Stimulated activated CD8-positive, alpha-beta memory T cell treated with anti-CD3 and anti-CD28 coated beads, Interleukin-4, amount 100 ng/mL, for 4 hours (primary cell): ENCODE measurements at regions not wholly inside any gene's neighbourhood (a gene's known extent, or its start where the extent isn't known, plus 50 kb on each side); places are given as distances from the start of the nearest gene placed in this dataset.
"Not testable (repeated sequence)": the region's sequence is repeated elsewhere in the genome, so short reads cannot be mapped to it uniquely, and the experiment has no call there.

Experiments
- DNase-seq, 2 donors: peaks; one replicate each; pipeline ENCODE4 v3.0.0-alpha.2; 2020; ENCODE audit warnings: low read depth in 2 of 2, low spot score in 1 of 2

DNA sequence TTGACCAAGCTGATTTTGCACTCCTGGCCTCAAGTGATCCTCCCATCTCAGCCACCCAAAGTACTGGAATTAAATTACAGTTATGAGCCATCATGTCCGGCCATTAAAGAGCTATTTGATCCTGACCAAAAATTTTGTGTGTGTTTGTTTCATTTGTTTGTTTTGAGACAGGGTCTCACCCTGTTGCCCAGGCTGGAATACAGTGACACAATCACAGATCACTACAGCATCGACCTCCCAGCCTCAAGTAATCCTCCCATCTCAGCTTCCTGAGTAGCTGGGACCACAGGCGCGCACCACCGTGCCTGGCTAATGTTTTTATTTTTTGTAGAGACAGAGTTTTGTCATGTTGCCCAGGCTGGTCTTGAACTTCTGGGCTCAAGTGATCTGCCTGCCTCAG is 82.9 kb upstream of the RBPJ start:
- no peak for DNase-seq

DNA sequence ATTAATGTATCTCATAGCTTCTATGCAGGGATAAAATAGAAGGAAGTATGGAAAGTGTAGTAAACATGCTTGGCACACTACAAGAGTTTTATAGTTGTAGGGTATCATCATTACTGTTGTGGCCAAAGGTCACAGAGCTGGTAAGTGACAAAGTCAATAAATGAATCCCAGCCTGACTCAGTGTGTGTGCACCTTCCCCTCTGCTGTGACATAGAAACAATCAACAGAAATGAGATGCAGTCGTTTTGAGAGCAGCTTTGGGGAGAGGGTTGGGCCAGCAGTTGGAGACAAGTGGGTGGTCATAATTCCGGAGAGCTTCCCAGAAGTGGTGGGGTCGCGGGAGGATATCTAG is 82.4 kb upstream of the RBPJ start:
- no peak for DNase-seq

DNA sequence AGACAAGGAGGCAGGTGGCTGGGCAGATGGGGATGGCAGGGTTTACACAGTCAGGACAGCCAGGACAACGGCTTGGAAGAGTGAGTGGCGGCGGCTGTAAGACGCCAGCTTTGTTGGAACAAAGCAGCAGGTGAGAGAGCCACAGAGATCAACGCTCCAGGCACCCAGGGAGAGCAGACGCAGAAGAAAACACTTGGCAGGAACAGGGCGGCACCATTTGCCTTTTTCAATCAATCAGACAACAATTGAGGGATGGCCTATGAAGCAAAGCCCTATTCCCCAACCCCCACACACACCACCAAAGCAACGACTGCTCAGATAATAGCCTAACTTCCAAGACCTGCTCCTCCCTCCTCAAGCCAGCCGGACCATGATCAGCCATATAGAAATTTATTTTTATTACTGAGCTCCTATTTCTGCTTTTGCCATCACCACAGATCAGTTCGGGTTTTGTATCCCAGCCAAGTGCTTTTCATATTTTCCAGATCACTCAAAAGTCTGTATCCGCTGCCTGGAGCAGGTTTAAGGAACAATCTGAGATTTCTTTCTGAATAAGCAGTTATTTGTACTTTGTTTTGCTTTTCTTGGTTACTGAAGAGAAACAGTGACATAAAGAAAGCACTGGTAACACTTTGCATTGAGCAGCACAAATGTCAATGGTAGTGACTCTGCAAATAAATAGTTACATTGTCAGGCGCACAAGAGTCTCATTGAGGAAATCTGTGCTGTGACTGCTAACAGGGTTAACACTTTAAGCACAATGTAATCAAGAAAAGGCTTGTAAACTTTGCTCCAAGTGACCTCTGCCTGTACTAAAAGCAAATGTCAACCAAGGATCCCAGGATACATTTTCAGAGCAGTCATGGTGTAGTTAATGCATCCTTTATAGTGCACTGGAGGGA is 81.8 kb upstream of the RBPJ start:
- no peak for DNase-seq

DNA sequence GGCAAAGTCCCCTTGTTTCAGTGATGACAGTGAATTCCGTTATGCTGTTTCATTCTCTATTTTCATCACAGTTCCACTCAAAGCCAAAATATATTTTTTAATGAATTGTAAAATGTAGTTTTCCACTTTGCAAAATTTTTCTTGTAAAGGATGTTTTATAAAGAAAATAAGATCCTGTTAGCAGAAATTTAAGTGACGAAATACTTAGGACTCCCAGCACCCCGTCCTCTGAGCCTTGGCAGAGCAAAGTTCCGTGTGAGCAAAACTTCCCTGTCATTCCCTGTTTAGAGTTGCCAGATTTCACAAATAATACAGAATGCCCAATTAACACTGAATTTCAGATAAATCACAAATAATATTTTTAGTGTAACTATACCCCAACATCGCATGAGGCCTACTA is 81.0 kb upstream of the RBPJ start:
- DNase-seq, result no peak

DNA sequence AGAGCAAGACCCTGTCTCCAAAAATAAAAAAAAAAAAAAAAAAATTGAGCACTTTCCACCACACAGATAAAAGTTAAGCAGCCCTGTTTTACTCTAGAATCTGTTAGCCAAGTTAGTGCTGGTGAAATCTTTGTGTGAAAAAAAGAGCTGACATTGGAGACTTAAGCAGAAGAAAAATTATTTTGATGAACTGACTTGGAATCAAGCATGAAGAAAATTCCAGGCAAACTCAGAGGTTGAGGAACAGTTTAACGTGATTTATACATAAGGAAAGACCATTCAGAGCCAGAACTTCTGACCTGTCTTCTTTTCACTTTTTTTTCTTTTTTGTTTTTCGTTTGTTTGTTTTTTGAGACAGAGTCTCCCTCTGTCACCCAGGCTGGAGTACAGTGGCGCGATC is 79.6 kb upstream of the RBPJ start:
- no peak for DNase-seq

DNA sequence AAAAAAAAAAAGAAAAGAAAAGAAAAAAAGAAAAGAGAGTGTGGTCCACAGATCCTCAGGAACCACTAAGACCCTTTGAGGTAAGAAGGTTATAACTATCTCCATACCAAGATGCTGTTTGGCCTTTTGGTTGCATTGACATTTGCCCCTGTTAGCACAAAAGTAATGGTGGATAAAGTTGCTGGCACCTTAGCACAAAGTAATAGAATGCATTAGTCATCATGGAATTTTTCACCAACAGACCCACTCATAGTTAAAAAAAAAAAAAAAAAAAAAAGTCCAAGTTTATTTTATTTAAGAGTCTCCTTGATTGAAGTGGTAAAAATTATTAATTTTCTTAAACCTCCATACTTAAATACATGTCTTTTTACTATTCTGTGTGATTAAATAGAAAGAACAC is 78.4 kb upstream of the RBPJ start:
- no peak for DNase-seq

DNA sequence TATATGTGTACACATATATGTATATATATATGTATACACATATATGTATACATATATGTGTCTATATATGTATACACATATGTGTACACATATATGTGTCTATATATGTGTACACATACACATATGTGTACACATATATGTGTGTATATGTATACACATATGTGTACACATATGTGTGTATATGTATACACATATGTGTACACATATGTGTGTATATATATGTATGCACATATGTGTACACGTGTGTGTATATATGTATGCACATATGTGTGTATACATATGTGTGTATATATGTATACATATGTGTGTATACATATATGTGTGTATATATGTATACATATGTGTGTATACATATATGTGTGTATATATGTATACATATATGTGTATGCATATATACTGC is 76.7 kb upstream of the RBPJ start:
- not testable (repeated sequence) for DNase-seq

DNA sequence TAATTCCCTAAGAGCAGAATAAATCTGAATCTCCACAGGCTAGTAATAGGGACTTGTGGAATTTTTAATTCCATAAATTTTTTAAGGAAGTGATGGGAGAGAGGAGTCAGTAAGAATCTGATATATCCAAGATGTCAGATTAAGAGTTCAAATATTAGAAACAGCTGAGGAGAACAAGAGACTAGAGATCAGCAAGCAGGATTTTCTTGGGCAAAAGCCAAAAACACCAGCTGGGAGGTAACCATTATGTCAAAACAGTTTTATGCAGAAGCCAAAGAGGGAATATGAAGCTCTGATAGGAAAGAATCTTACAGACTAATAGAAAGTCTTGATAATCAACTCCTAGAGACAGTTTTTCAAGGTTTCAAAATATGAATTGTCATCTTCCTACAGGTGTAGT is 72.2 kb upstream of the RBPJ start:
- DNase-seq, result no peak

DNA sequence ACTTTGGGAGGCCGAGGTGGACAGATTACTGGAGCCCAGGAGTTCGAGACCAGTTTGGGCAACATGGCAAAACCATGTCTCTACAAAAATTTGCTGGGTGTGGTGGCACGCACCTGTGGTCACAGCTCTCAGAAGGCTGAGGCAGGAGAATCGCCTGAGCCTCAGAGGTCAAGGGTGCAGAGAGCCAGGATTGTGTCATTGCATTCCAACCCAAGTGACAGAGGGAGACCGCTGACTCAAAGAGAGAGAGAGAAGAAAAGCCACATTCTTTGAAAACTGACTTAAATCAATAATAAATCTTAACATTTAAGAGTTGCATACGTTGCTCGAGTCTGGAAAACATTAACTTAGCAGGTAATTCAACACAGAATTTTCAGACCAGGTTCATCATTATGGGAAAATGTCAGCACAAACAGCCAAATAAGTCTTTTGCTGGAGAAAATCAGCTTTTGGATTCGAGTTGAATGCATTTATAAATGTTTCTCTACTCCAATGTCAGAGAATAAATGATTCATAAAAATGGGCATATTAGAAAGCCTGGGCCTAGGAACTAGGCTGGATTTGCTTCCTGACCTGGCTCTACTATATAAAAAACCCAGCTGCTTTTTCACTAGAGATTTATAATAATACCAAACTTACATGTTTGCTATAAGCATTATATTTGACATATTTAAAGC is 68.3 kb upstream of the RBPJ start:
- no peak for DNase-seq

DNA sequence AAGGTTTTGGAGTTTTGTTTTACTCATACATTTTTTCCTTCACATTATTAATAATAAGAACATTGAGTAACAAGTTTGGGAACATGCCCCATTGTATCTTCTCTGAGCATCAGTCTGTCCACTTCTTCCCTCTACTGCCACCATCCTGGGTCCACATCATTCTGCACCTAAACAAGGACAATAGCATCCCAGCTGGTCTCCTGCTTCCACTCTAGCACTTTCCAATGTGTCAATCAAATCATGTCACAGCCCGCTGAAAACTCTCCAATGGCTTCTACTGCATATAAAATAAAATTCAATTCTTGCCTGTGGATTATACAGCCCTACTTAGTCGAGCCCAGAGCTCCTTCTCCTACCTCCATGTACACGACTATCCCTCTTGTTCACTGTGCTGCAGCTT is 66.8 kb upstream of the RBPJ start:
- no peak for DNase-seq

DNA sequence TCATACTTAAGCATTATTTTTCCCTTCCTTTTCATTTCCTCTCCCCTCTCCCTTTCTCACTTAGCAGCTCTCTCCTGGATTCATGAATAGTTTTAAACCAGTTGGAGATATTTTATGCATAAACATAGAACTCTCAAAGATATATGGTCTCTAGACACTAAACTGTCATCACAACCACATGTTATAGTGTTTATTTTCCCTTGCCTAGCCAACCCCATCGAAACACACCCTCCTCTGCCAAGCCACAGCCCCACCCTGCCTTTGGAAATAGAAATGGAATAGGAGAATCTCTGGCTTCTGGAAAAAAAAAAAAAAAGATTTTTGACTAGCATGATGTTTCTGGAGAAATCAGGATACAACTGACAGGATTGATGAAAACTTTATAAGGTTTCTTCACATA is 64.8 kb upstream of the RBPJ start:
- DNase-seq, result no peak

DNA sequence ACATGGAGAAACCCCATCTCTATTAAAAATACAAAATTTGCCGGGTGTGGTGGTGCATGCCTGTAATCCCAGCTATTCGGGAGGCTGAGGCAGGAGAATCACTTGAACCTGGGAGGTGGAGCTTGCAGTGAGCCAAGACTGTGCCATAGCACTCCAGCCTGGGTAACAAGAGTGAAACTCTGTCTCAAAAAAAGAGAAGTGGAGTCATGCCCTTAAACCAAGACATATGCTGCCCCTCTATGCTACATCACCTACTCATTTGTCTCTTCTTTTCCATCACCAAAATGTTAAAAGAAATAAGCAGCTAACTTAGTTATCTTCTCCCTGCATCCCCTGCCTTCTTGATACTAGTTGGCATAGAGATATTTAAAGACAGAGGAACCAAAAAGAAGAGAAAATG is 63.4 kb upstream of the RBPJ start:
- not testable (repeated sequence) for DNase-seq

DNA sequence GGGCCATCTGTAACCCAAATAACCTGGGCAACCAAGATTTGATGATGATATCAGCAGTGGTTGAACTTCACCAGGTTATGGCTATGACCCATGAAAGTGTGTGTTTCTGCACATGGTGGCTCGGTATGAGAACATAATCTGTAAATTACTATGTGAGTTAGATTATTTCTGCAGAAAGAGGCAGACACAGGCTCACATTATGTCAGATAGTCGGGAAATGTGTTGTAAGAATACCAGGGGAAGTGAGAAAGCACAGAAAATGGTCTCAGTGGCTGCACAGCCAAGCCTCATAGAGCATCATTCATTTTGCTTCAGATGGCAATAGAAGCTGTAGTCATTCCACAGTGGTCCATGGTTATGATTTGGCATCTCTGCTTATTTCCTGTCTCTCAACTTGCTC is 63.0 kb upstream of the RBPJ start:
- no peak for DNase-seq

DNA sequence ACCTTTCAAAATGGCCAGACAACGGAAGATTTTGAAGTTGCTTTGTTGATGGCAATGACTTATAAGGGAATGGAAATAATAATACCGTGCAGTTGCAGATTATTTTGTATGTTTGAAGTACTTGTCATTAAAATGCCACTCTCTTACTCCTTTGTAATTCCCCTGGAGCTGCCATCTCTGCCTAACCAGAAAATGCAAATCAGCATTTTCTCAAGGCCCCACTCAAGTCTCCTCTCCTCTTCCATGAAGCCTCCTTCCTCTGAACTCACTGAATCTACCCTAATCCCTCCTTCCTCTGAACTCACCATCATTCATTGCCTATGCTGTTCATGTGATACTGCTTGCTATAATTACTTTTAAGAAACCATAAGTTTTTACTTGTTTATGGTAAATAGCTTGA is 60.2 kb upstream of the RBPJ start:
- no peak for DNase-seq

DNA sequence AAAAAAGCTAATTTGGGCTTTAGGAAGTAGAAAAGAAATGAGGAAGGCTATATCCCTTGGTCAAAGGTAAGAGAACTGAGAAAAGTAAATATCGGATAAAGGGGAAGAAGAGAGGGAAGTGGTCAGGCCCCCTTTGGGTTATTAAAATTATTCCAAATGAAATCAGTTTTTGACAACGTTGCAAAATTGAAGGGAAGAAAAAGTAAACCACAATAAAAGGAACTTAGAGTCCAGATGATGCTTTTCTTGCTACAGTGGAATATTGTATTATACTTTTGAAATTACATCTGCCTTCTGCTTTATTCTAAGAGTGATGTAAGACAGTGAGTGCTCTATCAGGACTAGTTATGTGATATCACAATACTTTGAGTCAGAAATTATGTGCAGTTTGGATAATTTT is 59.4 kb upstream of the RBPJ start:
- no peak for DNase-seq

DNA sequence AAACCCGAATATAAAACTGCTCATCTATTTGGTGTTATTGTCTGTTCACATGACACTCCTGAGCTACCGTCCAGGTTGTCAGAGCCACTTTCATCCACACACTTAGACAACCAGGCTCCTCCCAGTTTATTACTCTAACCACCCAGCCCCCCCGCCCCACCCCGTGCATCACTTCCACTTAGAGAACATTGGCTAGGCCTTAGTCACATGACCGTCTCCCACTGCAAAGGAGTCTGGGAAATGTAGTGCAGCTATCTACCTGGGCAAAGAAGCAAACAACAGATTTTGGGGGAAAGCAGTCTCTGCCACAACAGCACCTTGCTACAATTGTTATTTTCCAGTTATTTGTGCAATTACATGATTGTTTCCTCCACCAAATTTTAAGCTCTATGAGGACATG is 57.6 kb upstream of the RBPJ start:
- no peak for DNase-seq

DNA sequence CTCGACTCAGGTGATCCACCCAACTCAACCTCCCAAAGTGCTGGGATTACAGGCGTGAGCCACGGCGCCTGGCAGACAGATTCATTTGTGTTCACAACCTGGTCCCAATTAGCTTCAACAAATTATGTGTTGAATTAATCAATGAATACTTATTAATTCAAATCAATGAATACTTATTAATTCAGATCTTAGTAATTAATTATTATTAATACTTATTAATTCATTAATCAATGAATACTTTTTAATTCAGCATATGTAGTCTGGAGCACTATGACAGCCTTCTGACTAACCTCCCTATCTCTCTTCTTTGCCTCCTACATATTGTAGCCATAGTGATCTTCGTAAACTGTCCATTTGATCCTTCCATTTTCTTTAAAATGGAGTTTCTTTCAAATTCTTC is 56.7 kb upstream of the RBPJ start:
- no peak for DNase-seq

DNA sequence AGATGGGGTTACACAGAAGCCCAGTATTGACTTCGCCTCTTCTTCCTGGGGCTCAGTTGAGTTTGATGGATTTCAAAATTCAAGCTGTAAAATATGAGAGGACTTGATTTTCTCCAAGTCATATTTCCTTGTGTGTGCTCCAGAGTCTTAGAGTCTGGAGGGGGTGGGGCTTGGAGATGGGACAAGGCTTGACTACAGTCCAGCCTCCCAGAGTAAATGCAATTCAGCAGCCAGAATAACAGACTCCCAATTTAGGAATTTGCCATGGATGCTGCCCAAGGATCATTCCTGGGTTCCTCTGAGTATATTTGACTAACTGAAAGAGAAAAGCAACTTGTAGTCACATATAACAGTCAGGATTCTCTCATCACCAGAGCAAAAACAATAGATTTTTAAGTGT is 53.7 kb upstream of the RBPJ start:
- DNase-seq, result no peak

DNA sequence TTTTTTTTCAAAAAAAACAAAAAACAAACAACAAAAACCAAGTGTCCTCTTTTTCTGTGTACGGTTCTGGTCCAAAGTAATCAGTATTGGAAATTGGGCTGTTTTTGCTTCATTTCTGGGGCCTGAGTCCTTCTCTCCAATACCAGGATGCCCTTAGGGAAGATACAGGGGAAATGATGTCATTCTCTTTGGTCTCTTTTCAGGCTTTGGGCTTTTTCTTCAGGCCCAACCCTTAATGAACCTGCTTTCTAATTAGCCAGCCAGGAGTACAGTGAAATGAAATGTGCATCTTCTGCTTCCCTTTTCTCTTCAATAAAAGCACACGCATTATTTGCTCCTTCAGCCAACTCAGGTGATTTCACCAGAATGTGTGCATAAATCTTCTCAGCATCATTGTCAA is 52.6 kb upstream of the RBPJ start:
- DNase-seq, result no peak

DNA sequence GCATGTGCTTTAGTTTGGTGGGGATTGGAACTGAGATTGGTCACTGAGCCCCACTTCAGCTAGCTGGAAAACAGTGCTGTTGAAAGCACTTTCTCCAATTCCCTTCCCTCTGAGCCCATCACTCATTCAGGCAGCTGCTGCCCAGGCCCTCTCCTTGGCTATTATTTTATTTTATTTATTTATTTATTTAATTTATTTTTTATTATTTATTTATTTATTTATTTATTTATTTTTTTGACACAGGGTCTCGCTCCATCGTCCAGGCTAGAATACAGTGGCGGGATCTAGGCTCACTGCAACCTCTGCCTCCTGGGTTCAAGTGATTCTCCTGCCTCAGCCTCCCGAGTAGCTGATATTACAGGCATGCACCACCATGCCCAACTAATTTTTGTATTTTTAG is 51.8 kb upstream of the RBPJ start:
- no peak for DNase-seq
